ENCODE measurements at regions not wholly inside any gene's neighbourhood (a gene's known extent, or its start where the extent isn't known, plus 50 kb on each side); places are given as distances from the start of the nearest gene placed in this dataset.

DNA sequence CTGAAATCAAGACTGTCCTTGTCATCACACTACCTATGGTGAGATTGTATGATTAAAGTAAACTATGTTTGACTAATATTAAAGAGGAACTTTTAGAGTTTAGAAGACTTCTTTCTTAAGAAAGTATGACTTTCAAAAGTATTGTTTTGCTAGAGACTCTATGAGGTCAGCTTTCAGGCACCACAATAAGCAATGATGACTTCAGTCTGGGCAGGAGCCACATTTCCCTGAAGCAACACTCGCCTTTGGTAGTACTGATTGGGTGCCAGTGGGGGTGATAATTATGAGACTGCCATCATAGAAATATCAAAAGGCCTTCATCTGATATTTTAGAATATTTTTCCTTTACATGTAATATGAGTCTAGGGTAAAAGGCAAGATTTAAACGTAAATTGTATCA, 212.6 kb downstream of the DTHD1 start:
- DNase-seq, result no peak

DNA sequence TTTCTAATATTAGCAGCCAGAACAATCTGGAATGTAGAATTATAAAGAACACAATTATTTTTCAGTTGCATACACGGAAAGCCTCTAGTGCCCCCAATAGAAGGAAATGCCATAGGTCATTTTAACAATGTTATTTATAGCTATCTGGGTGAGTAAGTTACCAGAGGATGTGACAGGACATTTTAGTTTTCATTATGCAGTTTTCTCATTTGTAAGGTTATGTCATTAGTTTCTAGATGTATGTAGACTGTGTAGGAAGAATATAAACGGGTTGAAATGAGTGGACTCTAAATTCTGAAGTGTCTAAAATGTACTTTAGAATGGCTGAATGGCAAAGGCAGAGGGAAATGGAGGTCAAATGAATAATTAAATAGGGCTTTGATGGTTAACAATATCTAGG, 213.3 kb downstream of the DTHD1 start:
- no peak for DNase-seq

DNA sequence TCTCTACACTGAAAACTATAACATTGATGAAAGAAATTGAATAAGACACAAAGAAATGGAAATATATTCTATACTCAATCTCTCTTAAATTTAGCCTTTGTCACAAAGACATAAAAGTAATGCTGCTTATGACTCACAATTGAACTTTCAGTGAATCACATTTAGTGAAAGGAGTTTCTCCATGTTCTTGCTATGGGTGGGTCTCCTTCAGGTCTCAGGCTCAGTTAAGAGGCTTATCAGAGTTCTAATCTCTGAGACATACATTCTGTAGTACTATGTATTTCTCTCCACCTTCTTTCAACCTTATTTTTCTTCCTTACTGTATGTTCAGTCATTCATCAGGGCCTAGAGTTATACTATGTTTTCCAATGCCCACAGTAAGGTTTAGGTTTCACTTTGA, 220.9 kb downstream of the DTHD1 start:
- DNase-seq, result no peak

DNA sequence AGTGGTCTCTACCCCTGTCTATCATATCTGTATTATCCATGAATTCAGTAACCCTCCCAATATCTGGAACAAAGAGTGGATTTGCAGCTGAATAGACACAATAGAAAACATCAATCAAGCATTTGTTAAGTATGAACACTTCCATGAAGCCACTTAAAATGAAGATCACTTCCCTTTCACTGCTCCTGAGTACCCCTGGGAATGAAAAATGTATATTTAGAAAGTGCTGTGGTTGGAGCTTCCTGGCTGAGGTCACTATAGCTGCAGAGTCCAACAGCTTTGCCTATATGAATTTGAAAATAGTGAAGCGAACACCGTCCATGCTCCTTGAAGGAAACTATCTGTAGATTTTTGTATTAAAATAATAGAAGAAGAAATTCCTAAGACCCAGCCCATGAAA, 227.0 kb downstream of the DTHD1 start:
- DNase-seq, result no peak

DNA sequence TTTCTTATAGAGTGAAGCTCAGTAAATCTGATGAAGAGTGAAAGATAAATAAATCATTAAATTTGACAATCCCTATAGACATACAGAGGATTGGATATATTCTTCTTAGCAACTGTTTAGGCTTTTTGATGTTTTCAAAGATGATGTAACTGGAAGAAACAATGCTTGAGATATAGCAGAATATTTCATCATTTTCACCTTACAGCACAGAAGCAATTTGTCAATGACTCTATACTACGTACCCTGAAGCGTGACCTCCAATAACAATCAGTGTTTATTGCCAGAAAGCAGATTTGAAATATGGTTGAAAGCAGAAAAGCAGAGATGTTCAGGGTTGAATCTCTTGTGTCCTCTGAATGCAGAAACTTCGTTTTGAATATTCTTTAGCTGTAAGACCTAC, 228.4 kb downstream of the DTHD1 start:
- DNase-seq, result no peak

DNA sequence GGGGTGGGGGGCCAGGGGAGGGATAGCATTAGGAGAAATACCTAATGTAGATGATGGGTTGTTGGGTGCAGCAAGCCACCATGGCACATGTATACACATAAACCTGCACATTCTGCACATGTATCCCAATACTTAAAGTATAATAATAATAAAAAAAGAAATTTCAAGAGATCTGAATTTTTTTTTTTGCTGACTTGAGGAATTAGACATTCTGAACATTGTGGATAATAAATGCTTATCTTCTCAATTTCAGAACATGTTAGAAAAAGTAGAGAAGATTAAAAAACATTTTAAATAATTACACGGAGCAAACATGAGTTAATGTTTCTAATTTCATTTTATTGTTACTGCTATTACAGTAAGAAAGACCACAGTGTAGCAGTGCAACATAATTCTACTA, 230.4 kb downstream of the DTHD1 start:
- DNase-seq, result no peak

DNA sequence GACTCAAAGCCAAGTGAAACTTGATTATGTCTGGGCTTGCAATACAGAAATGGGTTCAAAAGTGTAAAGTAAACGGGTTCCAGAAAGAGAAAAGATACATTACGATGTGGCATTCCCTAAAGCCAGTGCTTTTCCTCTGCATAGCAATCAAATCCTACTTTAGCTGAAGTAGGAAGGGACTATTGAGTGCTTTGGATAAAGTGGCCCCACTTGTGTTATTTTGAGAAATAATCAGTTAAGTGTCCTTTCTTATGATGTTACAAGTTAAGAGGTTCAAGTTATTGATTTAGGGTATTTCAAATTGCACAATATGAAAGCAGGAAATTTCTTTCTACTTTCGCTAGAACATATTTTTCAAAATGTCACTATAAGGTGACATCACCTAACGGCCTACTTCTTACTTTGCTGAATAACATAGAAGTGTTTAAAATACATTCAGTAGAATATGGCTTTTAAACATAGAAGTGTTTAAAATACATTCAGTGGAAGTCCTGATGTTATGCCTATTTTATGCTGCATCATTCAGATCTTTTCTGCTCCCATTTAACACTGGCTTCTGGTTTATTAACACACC, 235.2 kb downstream of the DTHD1 start:
- no peak for DNase-seq

DNA sequence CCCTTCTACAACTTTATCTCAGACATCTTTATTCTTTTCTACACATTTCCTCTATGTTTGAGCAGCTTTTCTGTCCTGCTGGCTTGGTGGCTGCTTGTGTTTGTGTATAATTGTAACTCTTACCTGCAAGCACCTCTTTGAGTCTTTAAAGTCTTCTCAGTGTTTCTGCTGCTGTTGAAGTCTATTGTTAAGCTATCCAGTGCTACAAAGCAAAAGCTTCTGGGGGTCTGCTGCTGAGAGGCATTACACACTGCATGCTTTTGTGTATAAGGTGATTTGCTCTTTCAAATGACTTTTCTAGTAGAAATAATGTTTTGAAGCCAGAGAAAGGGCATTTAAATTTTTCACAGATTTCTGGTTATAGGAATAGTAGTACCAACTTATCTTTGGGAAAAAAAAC, 241.8 kb downstream of the DTHD1 start:
- no peak for DNase-seq

DNA sequence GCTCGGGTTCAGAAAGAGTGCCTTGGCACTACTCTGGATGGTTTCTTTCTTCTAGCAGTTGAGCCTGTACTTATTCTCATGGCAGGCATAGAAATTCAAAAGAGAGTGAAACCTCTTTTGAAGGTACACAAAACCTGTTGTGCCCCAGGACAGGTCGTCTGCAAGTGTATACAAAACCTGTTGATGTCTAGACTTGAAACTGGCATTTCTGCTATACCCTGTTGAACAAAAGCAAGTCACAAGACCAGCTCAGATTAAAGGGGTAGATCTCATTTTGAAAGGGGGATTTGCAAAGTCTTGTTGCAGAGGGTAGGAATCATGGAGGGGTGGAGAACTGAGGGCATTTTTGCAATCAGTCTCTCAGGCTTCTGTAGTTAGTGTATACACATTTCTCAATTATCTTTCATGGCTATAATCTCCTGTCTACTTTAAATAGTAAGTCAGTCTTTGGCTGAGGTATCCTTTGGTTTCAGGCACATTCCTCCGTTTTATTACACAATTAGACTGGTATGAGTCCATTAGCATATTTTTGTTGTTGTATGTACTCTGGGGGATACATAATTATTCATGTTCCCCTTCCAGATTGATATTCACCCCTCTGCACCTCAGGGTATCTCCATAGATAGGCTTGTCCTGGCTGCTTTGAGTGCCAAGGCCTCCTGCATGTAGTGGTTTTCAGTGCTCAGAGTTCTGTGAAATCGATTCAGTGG, 251.4 kb downstream of the DTHD1 start:
- no peak for DNase-seq

DNA sequence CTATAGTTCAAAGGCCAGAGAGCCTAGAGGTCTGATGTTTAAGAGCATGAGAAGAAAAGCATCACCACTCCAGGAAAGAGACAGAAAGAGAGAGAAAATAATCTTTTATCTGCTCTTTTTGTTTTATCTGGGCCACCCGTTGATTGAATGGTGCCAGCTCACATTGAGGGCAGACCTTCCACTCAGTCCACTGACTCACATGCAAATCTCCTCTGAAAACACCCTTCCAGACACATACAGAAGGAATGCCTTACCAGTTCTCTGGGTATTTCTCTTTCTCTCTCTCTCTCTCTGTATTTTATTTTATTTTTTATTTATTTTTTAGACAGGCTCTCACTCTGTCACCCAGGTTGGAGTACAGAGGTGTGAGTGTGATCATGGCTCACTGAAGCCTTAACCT, 252.5 kb downstream of the DTHD1 start:
- no peak for DNase-seq

DNA sequence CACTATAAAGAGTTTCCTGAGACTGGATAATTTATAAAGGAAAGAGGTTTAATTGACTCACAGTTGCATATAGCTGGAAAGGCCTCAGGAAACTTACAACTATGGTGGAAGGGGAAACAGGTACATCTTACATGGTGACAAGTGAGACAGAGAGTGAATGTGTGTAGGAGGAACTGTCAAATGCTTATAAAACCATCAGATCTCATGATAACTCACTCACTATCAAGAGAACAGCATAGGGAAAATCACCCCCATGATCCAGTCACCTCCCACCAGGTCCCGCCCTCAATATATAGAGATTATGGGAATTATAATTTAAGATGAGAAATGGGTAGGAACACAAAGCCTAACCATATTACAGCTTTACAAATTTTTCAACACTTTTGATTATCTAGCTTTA, 266.0 kb downstream of the DTHD1 start:
- DNase-seq, result no peak

DNA sequence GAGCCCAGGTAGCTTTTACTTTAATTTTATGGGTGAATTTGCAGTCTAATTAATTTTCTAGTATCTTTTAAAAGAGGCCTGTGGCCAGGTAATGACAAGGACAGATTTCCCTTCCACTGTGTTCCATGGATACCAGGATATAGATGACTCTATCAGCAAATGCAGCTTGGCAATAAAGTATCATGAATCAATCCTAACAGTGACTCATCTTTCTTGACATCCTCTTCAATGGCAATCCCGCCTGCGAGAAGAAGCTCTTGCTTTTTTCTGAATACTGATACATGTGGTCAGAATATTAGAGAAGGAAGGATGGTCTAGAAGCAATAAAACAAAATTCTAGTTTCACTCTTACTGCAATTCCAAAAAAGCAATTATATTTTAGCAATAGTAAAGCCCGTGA, 267.8 kb downstream of the DTHD1 start:
- DNase-seq, result no peak

DNA sequence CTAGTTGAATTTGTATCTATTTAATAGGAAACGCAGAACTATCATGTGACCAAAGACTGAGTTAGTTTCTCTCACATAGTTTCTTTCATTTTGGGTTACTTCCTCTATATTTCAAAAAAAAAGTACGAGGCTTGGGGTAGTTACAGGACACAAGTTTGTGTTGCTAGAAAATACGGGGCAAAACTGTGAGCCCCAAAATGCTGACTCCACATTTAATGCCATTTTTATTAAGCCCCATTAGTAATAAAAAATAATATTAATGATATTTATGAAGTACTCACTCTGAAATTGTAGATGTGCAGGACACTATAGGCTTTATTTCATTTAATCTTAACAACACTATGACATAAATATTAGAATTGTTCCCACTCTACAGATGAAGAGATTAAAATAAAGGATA, 268.6 kb downstream of the DTHD1 start:
- DNase-seq, result no peak

DNA sequence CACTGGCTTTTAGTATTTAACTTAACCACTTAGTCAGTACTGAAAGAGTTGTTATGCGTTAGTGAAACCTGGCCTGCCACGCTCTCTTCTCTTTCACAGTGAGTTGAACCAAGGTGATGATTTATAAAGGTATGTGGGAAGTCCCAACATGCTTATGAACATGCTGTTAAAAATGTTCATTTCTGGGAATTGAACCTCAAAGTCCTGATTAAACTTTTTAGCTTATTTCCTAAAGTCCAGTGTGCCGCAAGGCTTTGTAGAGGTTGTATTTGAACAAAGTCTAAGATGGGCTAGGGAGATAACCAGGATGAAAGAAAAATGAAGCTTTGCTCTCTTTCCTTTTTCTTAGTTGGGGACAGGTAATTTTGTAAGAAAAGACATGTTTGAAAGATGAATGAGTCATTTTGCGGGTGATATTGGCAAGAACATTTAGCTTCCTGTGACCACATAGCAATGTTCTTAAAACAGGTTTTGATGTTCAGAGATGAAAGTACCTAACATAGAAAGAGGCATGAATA, 270.3 kb downstream of the DTHD1 start:
- no peak for DNase-seq

DNA sequence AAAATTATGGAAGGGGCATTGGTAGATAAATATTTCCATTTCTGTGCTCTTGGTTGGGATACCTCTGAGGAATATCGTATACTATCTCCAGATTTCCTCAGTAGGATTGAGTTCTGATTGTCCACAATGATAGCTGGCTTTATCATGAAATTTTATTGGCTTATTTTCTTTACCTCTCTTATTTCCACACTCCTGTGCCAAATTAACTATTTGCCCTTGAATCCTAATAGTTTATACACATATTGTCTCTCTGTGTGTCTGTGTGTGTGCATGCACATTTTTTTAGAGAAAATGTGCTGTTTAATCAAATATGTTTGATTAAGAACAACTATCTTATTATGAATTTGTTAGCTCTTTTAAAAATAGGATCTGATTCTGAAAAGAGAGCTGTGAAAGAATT, 271.6 kb downstream of the DTHD1 start:
- no peak for DNase-seq

DNA sequence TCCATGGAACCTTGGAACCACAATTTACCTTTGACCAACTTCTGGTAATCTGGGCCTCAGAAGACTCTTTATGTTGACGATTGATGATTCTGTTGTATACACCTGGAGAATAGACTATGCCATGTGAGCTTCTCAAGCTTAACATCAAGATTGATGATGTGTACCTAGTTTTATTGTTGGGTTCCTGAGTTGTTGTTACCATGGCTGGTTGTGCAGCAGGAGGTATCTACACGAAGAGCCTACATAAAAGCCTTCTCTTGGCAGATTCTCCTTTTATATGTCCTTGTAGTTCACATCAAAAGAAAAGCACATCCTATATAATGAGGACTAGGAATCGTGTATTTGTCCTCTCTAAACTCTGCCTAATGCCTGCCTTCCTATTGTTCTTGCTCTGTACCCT, 272.0 kb downstream of the DTHD1 start:
- DNase-seq, result no peak

DNA sequence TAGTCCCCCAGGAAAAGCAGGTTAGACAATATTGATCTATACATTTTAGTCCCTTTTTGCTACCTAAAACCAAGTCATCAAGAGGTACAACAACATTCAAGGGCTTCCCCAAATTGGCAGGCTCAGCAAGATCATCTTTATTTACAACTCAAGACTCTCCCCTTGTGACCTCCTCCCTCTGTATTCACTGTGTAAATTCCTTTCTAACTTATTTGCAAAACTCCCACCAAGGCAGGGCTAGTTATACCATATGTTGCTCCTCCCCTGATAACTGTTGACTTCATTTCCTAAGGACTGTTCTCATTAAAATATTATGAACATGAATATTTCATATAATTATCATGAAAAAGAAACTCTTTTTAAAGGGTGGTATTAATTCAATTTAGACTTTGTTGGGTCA, 275.6 kb downstream of the DTHD1 start:
- DNase-seq, result no peak

DNA sequence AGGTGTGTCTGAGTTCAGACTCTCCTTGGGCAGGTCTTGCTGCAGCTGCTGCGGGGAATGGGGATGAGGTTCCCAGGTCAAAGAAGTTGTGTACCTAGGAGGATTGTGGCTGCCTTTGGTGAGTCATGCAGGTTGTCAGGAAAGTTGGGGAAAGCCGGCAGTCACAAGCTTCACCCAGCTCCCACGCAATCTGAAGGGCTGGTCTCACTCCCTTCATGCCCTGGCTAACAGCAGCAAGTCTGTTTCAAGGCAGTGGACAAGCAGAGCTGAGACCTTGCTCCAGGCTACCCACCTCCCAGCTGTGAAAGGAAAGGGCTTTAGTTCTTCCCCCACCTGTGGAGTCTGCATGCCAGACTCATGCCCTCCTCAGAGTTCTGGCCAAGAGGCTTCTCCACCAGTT, 287.2 kb downstream of the DTHD1 start:
- DNase-seq, result no peak

DNA sequence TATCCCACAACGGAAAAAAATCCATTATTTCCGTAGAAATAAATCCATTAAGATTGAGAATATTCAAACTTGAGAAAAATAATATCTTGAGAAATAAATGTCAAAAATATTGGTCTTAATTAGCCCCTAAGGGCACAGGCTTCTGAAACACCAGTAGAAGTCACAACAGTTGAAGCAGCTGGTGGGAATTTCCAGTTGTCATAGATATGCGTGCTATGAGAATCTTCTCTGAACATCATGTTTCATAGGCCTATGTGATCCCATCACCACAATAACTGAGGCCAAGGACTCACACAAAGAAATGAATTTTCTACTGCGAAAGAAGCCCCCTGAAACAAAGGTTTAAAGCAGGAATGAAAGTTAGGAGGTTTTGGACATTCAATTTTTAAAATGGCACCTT, 292.0 kb downstream of the DTHD1 start:
- DNase-seq, result no peak

DNA sequence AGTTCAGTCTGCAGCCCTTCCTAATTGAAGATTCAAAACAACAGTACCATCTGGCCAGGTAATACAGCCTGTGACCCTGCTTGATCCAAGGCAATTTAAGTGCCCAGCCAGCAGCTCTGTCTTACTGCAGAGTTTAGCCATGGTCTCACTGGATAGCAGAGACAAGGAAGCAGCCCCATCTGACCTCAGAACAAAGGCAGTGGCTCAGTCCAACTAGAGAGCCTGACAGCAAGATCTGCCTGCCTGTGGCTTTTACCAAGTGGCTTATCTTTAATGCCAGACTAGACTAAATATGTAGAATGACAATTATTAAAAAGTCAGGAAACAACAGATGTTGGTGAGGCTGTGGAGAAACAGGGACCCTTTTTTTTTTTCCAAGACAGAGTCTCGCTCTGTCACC, 293.4 kb downstream of the DTHD1 start:
- no peak for DNase-seq

DNA sequence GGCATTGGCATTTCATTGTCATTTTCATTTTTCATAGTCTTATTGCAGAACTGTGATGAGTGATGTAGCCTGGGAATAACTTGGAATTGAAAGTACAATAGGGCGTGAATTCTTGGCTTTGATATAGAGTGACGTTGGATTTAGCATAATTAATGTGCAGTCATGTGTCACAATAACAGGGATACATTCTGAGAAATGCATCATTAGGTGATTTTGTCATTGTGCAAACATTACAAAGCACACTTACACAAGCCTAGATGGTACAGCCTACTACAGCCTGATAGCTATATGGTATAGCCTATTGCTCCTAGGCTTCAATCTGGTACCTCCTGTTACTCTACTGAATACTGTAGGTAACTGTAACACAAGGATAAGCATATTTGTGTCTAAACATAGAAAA, 300.8 kb downstream of the DTHD1 start:
- no peak for DNase-seq

DNA sequence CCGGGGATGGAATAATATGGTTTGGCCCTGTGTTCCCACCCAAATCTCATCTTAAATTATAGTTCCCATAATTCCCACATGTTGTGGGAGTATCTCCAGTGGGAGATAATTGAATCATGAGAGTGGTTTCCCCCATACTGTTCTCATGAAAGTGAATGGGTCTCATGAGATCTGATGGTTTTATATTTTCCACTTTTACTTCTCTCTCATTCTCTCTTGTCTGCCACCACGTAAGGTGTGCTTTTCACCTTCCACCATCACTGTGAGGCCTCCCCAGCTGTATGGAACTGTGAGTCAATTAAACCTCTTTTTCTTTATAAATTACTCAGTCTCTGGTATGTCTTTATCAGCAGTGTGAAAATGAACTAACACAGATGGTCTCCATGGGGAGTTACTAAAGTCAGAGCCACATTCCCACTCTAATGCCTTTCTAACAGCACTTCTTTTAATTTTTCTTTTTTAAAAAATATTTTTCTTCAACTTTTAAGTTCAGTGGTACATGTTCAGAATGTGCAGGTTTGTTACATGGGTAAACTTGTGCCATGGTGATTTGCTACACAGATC, 306.6 kb downstream of the DTHD1 start:
- DNase-seq, result no peak

DNA sequence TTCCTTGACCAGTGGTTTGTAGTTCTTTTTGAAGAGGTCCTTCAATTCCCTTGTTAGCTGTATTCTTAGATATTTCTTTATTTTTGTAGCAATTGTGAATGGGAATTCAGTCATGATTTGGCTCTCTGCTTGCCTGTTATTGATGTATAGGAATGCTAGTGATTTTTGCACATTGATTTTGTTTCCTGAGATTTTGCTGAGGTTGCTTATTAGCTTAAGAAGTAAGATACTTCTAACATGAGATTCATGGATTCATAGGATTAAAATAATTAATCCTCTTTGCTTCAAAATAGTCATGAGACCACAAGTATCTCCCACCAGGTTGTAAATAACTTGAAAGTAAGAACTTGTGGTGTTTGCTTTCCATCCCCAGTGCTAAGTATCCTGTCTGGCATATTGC, 308.9 kb downstream of the DTHD1 start:
- no peak for DNase-seq

DNA sequence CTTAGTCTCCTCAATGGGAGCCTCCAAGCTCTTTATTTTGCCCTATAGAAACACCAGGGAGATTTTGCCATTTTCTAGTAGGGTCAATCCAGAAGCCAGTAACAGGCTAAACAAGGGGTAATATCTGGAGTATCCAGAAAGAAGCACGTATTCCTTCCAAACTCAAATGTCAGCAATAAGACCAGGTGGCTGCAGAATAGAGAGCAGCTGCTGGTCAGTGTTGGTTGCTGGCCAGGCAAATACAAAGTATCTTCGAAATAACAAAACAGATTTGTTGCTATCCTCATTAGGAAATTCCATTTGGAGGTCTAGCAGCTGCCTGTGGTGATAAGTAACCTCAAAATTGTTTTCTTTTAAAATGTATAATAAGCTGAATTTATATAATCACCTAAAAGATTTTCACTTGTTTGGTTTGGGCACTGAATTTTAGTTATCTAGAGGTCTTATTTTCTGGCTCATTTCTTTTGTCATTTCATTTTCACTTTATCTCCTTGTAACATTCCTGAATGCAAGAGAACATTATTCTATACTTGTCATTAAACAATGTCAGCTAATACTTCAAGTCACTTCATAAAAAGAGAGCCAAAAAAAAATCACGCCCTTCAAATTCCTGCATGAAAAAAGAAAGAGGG, 320.6 kb downstream of the DTHD1 start:
- DNase-seq, result no peak
